ENCODE measurements at regions not wholly inside any gene's neighbourhood (a gene's known extent, or its start where the extent isn't known, plus 50 kb on each side); places are given as distances from the start of the nearest gene placed in this dataset.

GRCh38 chr17:68697850-68698361, 96.7 kb upstream of the FAM20A start:
- H3K4me3 Mint-ChIP-seq, result no peak overlapping the region
- H3K27ac Mint-ChIP-seq (ENCODE audit: unreplicated experiment), result no peak overlapping the region
- H3K36me3 Mint-ChIP-seq (ENCODE audit: low read depth), result no peaks in the 10 kb centered on the region
- no peak for TF ChIP-seq CTCF (conservative IDR thresholded peaks at IDR 0.05)
- no peak for DNase-seq (ENCODE audit: low read depth, low spot score)
- peaks cover 13% of the 10 kb centered on the region for H3K9me3 Mint-ChIP-seq
- H3K4me1 Mint-ChIP-seq, result peaks cover 18% of the 10 kb centered on the region
- no peaks in the 10 kb centered on the region for H3K27me3 Mint-ChIP-seq (ENCODE audit: low read depth)

GRCh38 chr17:68695659-68696058, 94.5 kb upstream of the FAM20A start:
- Mint-ChIP-seq H3K27ac (ENCODE audit: unreplicated experiment) (peak overlapping the region; percentile 40), H3K4me3 (no peak overlapping the region), H3K36me3 (ENCODE audit: low read depth) (no peaks in the 10 kb centered on the region), H3K4me1 (peaks cover 18% of the 10 kb centered on the region), H3K27me3 (ENCODE audit: low read depth) (no peaks in the 10 kb centered on the region), H3K9me3 (peaks cover 13% of the 10 kb centered on the region)
- no peak for DNase-seq (ENCODE audit: low read depth, low spot score)
- no peak for TF ChIP-seq CTCF (conservative IDR thresholded peaks at IDR 0.05)

GRCh38 chr17:68694791-68695485, 93.8 kb upstream of the FAM20A start:
- TF ChIP-seq CTCF (conservative IDR thresholded peaks at IDR 0.05), result no peak
- no peak for DNase-seq (ENCODE audit: low read depth, low spot score)
- Mint-ChIP-seq H3K9me3 (peaks cover 13% of the 10 kb centered on the region), H3K4me3 (no peak overlapping the region), H3K27me3 (ENCODE audit: low read depth) (no peaks in the 10 kb centered on the region), H3K36me3 (ENCODE audit: low read depth) (no peaks in the 10 kb centered on the region), H3K4me1 (peaks cover 18% of the 10 kb centered on the region), H3K27ac (ENCODE audit: unreplicated experiment) (peak overlapping the region; percentile 45)

- H3K4me1 Mint-ChIP-seq, result peaks cover 18% of the 10 kb centered on the region
- no peak for TF ChIP-seq CTCF (conservative IDR thresholded peaks at IDR 0.05)
- no peaks in the 10 kb centered on the region for H3K27me3 Mint-ChIP-seq (ENCODE audit: low read depth)
- no peaks in the 10 kb centered on the region for H3K36me3 Mint-ChIP-seq (ENCODE audit: low read depth)
- DNase-seq (ENCODE audit: low read depth, low spot score), result no peak
- peaks cover 13% of the 10 kb centered on the region for H3K9me3 Mint-ChIP-seq
- no peak overlapping the region for H3K4me3 Mint-ChIP-seq
- no peak overlapping the region for H3K27ac Mint-ChIP-seq (ENCODE audit: unreplicated experiment)
Measured at GRCh38 chr17:68693896-68694295, 92.7 kb upstream of the FAM20A start.

- no peaks in the 10 kb centered on the region for H3K36me3 Mint-ChIP-seq (ENCODE audit: low read depth)
- H3K27me3 Mint-ChIP-seq (ENCODE audit: low read depth), result no peaks in the 10 kb centered on the region
- H3K27ac Mint-ChIP-seq (ENCODE audit: unreplicated experiment), result no peak overlapping the region
- peaks cover 18% of the 10 kb centered on the region for H3K4me1 Mint-ChIP-seq
- no peak for DNase-seq (ENCODE audit: low read depth, low spot score)
- no peak overlapping the region for H3K4me3 Mint-ChIP-seq
- peaks cover 13% of the 10 kb centered on the region for H3K9me3 Mint-ChIP-seq
- TF ChIP-seq CTCF (conservative IDR thresholded peaks at IDR 0.05), result no peak
Measured at GRCh38 chr17:68693466-68693865, 92.3 kb upstream of the FAM20A start.
